ENCODE measurements at regions not wholly inside any gene's neighbourhood (a gene's known extent, or its start where the extent isn't known, plus 50 kb on each side); places are given as distances from the start of the nearest gene placed in this dataset.

- no peak for DNase-seq
Observed at GRCh38 chr5:135199919-135200318, 165.9 kb upstream of the PITX1 start.

- DNase-seq: no peak
Observed at GRCh38 chr5:135196483-135196882, 162.5 kb upstream of the PITX1 start.

- no peak for DNase-seq
Observed at GRCh38 chr5:135195270-135195608, 161.2 kb upstream of the PITX1 start.

GRCh38 chr5:135194573-135195269, 160.7 kb upstream of the PITX1 start:
- no peak for DNase-seq

GRCh38 chr5:135194126-135194488, 160.1 kb upstream of the PITX1 start:
- no peak for DNase-seq

GRCh38 chr5:135193213-135194125, 159.4 kb upstream of the PITX1 start:
- no peak for DNase-seq

- DNase-seq: no peak
Observed at GRCh38 chr5:135192351-135192750, 158.3 kb upstream of the PITX1 start.

- DNase-seq: peak; percentile 97
Observed at GRCh38 chr5:135191084-135191826, 157.2 kb upstream of the PITX1 start.

GRCh38 chr5:135190416-135191083, 156.5 kb upstream of the PITX1 start:
- peak; percentile 78 for DNase-seq

GRCh38 chr5:135189024-135189423, 155.0 kb upstream of the PITX1 start:
- peak; percentile 72 for DNase-seq

GRCh38 chr5:135188233-135188914, 154.3 kb upstream of the PITX1 start:
- DNase-seq: peak; percentile 65

- DNase-seq: peak; percentile 93
Observed at GRCh38 chr5:135186662-135187522, 152.9 kb upstream of the PITX1 start.

GRCh38 chr5:135185481-135186065, 151.5 kb upstream of the PITX1 start:
- DNase-seq: peak; percentile 99

- DNase-seq: peak; percentile 46
Observed at GRCh38 chr5:135184646-135185045, 150.6 kb upstream of the PITX1 start.

GRCh38 chr5:135183464-135183863, 149.4 kb upstream of the PITX1 start:
- DNase-seq: peak; percentile 24

- no peak for DNase-seq
Observed at GRCh38 chr5:135182675-135183074, 148.6 kb upstream of the PITX1 start.

GRCh38 chr5:135181653-135182052, 147.6 kb upstream of the PITX1 start:
- peak; percentile 88 for DNase-seq

GRCh38 chr5:135179308-135179980, 145.4 kb upstream of the PITX1 start:
- DNase-seq: peak; percentile 96

GRCh38 chr5:135178476-135179155, 144.6 kb upstream of the PITX1 start:
- DNase-seq: peak; percentile 89

- no peak for DNase-seq
Observed at GRCh38 chr5:135177591-135177990, 143.6 kb upstream of the PITX1 start.

All from DMS53 (cell line).